H1 (cell line): ENCODE measurements at regions not wholly inside any gene's neighbourhood (a gene's known extent, or its start where the extent isn't known, plus 50 kb on each side); places are given as distances from the start of the nearest gene placed in this dataset.

Source experiments
- CTCF ChIA-PET: fragments of 300-600 bp; sonication (Branson Sonifier 250); formaldehyde crosslinking; loops from one replicate; lab custom pipeline; 2021; ENCODE audit not compliant: partially characterized antibody; lab: Charles Lee
- POLR2A ChIA-PET: fragments of 300-600 bp; sonication (Branson Sonifier 250); formaldehyde crosslinking; loops from one replicate; lab custom pipeline; 2021; ENCODE audit warnings: inconsistent platforms; ENCODE audit not compliant: partially characterized antibody; lab: Charles Lee
- DNase-seq, 2 experiments: peaks; one replicate each; pipeline versions ENCODE4 v3.0.0 to v3.0.0-alpha.2; 2010 to 2022; ENCODE audit warnings: low spot score in 2 of 2, low read depth in 1 of 2, mixed read lengths in 1 of 2
- FAIRE-seq: peaks from 2 replicates; lab custom pipeline; 2011; peaks lifted over from hg19 to GRCh38; lab: Jason Lieb, UNC
- H2AFZ ChIP-seq: 2 replicates; pipeline ENCODE4 v1.8.1; 2012; ENCODE audit warnings: low read length, inconsistent platforms
- H2AK5ac ChIP-seq: 2 replicates; pipeline ENCODE4 v1.6.1; 2013; ENCODE audit warnings: low read depth, low read length
- H2BK120ac ChIP-seq: replicated peaks from 2 replicates; pipeline ENCODE3; 2013; ENCODE audit warnings: low read depth, low read length, inconsistent platforms
- H2BK12ac ChIP-seq: 2 replicates; pipeline ENCODE4 v1.6.1; 2013; ENCODE audit warnings: low read depth, low read length
- H2BK15ac ChIP-seq: 2 replicates; pipeline ENCODE4 v1.6.1; 2013; ENCODE audit warnings: low read length
- H2BK20ac ChIP-seq: 2 replicates; pipeline ENCODE4 v1.6.1; 2013; ENCODE audit warnings: low read length
- H2BK5ac ChIP-seq: 2 replicates; pipeline ENCODE4 v1.6.1; 2013; ENCODE audit warnings: low read depth, low read length
- H3K14ac ChIP-seq: 2 replicates; pipeline ENCODE4 v1.6.1; 2013; ENCODE audit warnings: inconsistent platforms; ENCODE audit not compliant: insufficient read length
- H3K18ac ChIP-seq: 2 replicates; pipeline ENCODE4 v1.6.1; 2013; ENCODE audit warnings: low read length; ENCODE audit errors: extremely low read depth
- H3K23ac ChIP-seq: 2 replicates; pipeline ENCODE4 v1.6.1; 2013; ENCODE audit warnings: inconsistent platforms; ENCODE audit not compliant: insufficient read length
- H3K23me2 ChIP-seq: 2 replicates; pipeline ENCODE4 v1.6.1; 2013; ENCODE audit warnings: low read depth, low read length
- H3K27ac ChIP-seq: 2 replicates; pipeline ENCODE4 v1.6.1; 2011; ENCODE audit warnings: low read depth, low read length, inconsistent platforms
- H3K27me3 ChIP-seq, 4 experiments: replicated peaks in 1 of 4; 1 replicate in 1 of 4; 2 replicates in 3 of 4; pipeline versions ENCODE4 v1.6.1 to v1.8.1; 2011 to 2013; ENCODE audit warnings: low read length in 3 of 4, mild to moderate bottlenecking in 3 of 4, inconsistent platforms in 2 of 4, mixed read lengths in 2 of 4, moderate library complexity in 1 of 4; ENCODE audit not compliant: control insufficient read depth in 3 of 4, insufficient read depth in 3 of 4; ENCODE audit errors: extremely low read depth in 1 of 4
- H3K36me3 ChIP-seq, 4 experiments: 2 replicates each; pipeline versions ENCODE4 v1.6.1 to v1.8.1; 2011 to 2013; ENCODE audit warnings: mild to moderate bottlenecking in 4 of 4, low read length in 3 of 4, moderate library complexity in 2 of 4, control low read depth in 1 of 4, inconsistent platforms in 1 of 4; ENCODE audit not compliant: insufficient read depth in 4 of 4, control insufficient read depth in 2 of 4
- H3K4ac ChIP-seq: replicated peaks from 2 replicates; pipeline ENCODE3; 2013; ENCODE audit warnings: low read length, low read depth, mixed read lengths, inconsistent platforms; ENCODE audit not compliant: insufficient read length
- H3K4me1 ChIP-seq, 4 experiments: replicated peaks in 1 of 4; 1 replicate in 1 of 4; 2 replicates in 3 of 4; pipeline versions ENCODE4 v1.6.1 to v1.8.1; 2011 to 2013; ENCODE audit warnings: low read length in 3 of 4, inconsistent platforms in 2 of 4, mixed read lengths in 1 of 4; ENCODE audit not compliant: insufficient read depth in 4 of 4, control insufficient read depth in 3 of 4
- H3K4me2 ChIP-seq, 2 experiments: 2 replicates each; pipeline versions ENCODE4 v1.6.1 to v1.8.1; 2011 to 2013; ENCODE audit warnings: low read depth in 2 of 2, low read length in 2 of 2, control low read depth in 1 of 2, inconsistent platforms in 1 of 2, mild to moderate bottlenecking in 1 of 2; ENCODE audit not compliant: insufficient read depth in 1 of 2
- H3K4me3 ChIP-seq, 4 experiments: fragments of 200-600, 300-600 bp in 1 of 4; sonication (generic), shearing (Covaris generic), sonication (Bioruptor Twin) in 1 of 4; 2 replicates each; pipeline versions ENCODE4 v1.5.1 to v1.8.1; 2011 to 2016; ENCODE audit warnings: low read length in 4 of 4, low read depth in 3 of 4, control low read depth in 2 of 4, inconsistent platforms in 2 of 4, mild to moderate bottlenecking in 2 of 4, mixed read lengths in 1 of 4, moderate library complexity in 1 of 4; ENCODE audit not compliant: insufficient read depth in 2 of 4; ENCODE audit errors: extremely low read depth in 1 of 4
- H3K56ac ChIP-seq: replicated peaks from 2 replicates; pipeline ENCODE3; 2013; ENCODE audit warnings: low read depth, mild to moderate bottlenecking, mixed read lengths, low read length, inconsistent platforms; ENCODE audit not compliant: insufficient read length
- H3K79me1 ChIP-seq: 2 replicates; pipeline ENCODE4 v1.6.1; 2013; ENCODE audit warnings: low read depth, low read length, control low read depth
- H3K79me2 ChIP-seq, 2 experiments: 2 replicates each; pipeline versions ENCODE4 v1.6.1 to v1.8.1; 2012 to 2013; ENCODE audit warnings: low read length in 2 of 2, mild to moderate bottlenecking in 2 of 2, inconsistent platforms in 1 of 2; ENCODE audit not compliant: insufficient read depth in 2 of 2, control insufficient read depth in 1 of 2
- H3K9ac ChIP-seq, 4 experiments: replicated peaks in 1 of 4; 1 replicate in 1 of 4; 2 replicates in 3 of 4; pipeline versions ENCODE4 v1.6.1 to v1.8.1; 2011 to 2013; ENCODE audit warnings: low read depth in 3 of 4, low read length in 3 of 4, control low read depth in 2 of 4, mild to moderate bottlenecking in 2 of 4, moderate library complexity in 2 of 4, inconsistent platforms in 1 of 4; ENCODE audit errors: extremely low read depth in 1 of 4
- H3K9me3 ChIP-seq, 2 experiments: 2 replicates each; pipeline versions ENCODE4 v1.6.1 to v1.8.1; 2012 to 2013; ENCODE audit warnings: mild to moderate bottlenecking in 2 of 2, moderate library complexity in 2 of 2, control low read depth in 1 of 2, inconsistent platforms in 1 of 2, low read depth in 1 of 2, low read length in 1 of 2, mixed read lengths in 1 of 2; ENCODE audit not compliant: insufficient read depth in 2 of 2
- H4K20me1 ChIP-seq, 2 experiments: replicated peaks in 1 of 2; 2 replicates each; pipeline versions ENCODE3 to v1.8.1; 2011 to 2013; ENCODE audit warnings: inconsistent platforms in 2 of 2, low read length in 2 of 2, mild to moderate bottlenecking in 1 of 2; ENCODE audit not compliant: insufficient read depth in 2 of 2, control insufficient read depth in 1 of 2
- H4K5ac ChIP-seq: 2 replicates; pipeline ENCODE4 v1.6.1; 2013; ENCODE audit warnings: low read length, low read depth, mixed read lengths, inconsistent platforms; ENCODE audit not compliant: insufficient read length
- H4K8ac ChIP-seq: 2 replicates; pipeline ENCODE4 v1.8.0; 2013; ENCODE audit warnings: mild to moderate bottlenecking, moderate library complexity, low read length, inconsistent platforms; ENCODE audit not compliant: insufficient read depth; ENCODE audit errors: extremely low read depth
- H4K91ac ChIP-seq: replicated peaks from 2 replicates; pipeline ENCODE3; 2013; ENCODE audit warnings: low read length, mixed read lengths, inconsistent platforms; ENCODE audit not compliant: insufficient read length
- ASH2L ChIP-seq: fragments of 200-600, 300-600 bp; sonication (generic); IDR thresholded peaks from one replicate; pipeline ENCODE4 v1.7.1; 2017; ENCODE audit warnings: low read length
- SIX5 ChIP-seq: IDR thresholded peaks from 2 replicates; pipeline ENCODE4 v1.6.1; 2011; ENCODE audit warnings: mild to moderate bottlenecking, low read depth, low read length
- TCF12 ChIP-seq: IDR thresholded peaks from 2 replicates; pipeline ENCODE4 v1.6.1; 2011; ENCODE audit warnings: low read depth, mild to moderate bottlenecking, low read length
- WGBS, 2 experiments: shearing (Covaris generic) in 1 of 2; methylation state at CpG; one replicate each; pipeline versions ENCODE4 v1.1.6 to v1.1.7; 2013 to 2015; ENCODE audit warnings: low lambda C conversion rate in 2 of 2, mixed read lengths in 2 of 2, inconsistent platforms in 1 of 2, low coverage in 1 of 2, missing lambda C conversion rate in 1 of 2; ENCODE audit not compliant: insufficient replicate concordance in 2 of 2, insufficient coverage in 1 of 2, insufficient read length in 1 of 2; ENCODE audit errors: extremely low coverage in 1 of 2, missing lambda C conversion rate in 1 of 2; 5-methylcytosine and 5-hydroxymethylcytosine counted together
- TF ChIP-seq, protein P1 (sequence below), 3 experiments: IDR thresholded peaks; 1 replicate in 2 of 3; 2 replicates in 1 of 3; pipeline versions ENCODE4 v1.5.1 to v1.6.1; 2011; ENCODE audit warnings: low read length in 3 of 3, mild to moderate bottlenecking in 3 of 3, inconsistent platforms in 2 of 3, low read depth in 1 of 3, moderate library complexity in 1 of 3; ENCODE audit not compliant: insufficient read depth in 1 of 3; ENCODE audit errors: control extremely low read depth in 1 of 3

GRCh38 chr3:1998739-1999138 is 99.9 kb upstream of the CNTN4 start:
- H3K9me3 ChIP-seq = no peaks in the 10 kb centered on the region
- H4K8ac ChIP-seq = no peak overlapping the region
- no peaks in the 10 kb centered on the region for H4K20me1 ChIP-seq
- no peak overlapping the region for H3K4me2 ChIP-seq
- H3K4me1 ChIP-seq = no peaks in the 10 kb centered on the region
- H3K23me2 ChIP-seq = no peaks in the 10 kb centered on the region
- H2BK120ac ChIP-seq = no peak overlapping the region
- no peak overlapping the region for H3K18ac ChIP-seq
- no peak overlapping the region for H4K91ac ChIP-seq
- no peak overlapping the region for H2AFZ ChIP-seq
- H2BK15ac ChIP-seq = no peak overlapping the region
- ChIA-PET POLR2A (no interaction called here), CTCF (interaction anchor here (0.7 to 0.9 kb wide), 2 partner anchors 168 to 346 kb away, joined by 3 read pairs; no protein-coding TSS in a partner anchor)
- no peak overlapping the region for H3K14ac ChIP-seq
- H4K5ac ChIP-seq = no peak overlapping the region
- H3K27ac ChIP-seq = no peak overlapping the region
- no peak overlapping the region for H3K4ac ChIP-seq
- no peaks in the 10 kb centered on the region for H3K79me1 ChIP-seq
- H2BK5ac ChIP-seq = no peak overlapping the region
- H3K9ac ChIP-seq = no peak overlapping the region
- no peaks in the 10 kb centered on the region for H3K27me3 ChIP-seq
- DNase-seq = no peak
- no peak overlapping the region for H3K4me3 ChIP-seq
- no peak overlapping the region for H2BK12ac ChIP-seq
- no peak for FAIRE-seq
- H3K79me2 ChIP-seq = no peaks in the 10 kb centered on the region
- no peak overlapping the region for H2AK5ac ChIP-seq
- TF ChIP-seq SIX5 = no peak
- no peak for TF ChIP-seq ASH2L
- TF ChIP-seq TCF12 = no peak
- TF ChIP-seq, protein P1, sequence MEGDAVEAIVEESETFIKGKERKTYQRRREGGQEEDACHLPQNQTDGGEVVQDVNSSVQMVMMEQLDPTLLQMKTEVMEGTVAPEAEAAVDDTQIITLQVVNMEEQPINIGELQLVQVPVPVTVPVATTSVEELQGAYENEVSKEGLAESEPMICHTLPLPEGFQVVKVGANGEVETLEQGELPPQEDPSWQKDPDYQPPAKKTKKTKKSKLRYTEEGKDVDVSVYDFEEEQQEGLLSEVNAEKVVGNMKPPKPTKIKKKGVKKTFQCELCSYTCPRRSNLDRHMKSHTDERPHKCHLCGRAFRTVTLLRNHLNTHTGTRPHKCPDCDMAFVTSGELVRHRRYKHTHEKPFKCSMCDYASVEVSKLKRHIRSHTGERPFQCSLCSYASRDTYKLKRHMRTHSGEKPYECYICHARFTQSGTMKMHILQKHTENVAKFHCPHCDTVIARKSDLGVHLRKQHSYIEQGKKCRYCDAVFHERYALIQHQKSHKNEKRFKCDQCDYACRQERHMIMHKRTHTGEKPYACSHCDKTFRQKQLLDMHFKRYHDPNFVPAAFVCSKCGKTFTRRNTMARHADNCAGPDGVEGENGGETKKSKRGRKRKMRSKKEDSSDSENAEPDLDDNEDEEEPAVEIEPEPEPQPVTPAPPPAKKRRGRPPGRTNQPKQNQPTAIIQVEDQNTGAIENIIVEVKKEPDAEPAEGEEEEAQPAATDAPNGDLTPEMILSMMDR (IDR thresholded peaks at IDR 0.05; ENCODE audit: control extremely low read depth in 1 of 3, insufficient read depth in 1 of 3, low read depth in 1 of 3, low read length in 3 of 3) = no peak
- TF ChIP-seq, all 59 proteins: peak for 0
- H3K23ac ChIP-seq = no peak overlapping the region
- H3K36me3 ChIP-seq = no peaks in the 10 kb centered on the region
- no peak overlapping the region for H3K56ac ChIP-seq
- 95% methylated on average over 1 of the region's 1 CpG; no CpG with 5 or more reads in 1 of the 2 experiments for WGBS, 2 experiments
- H2BK20ac ChIP-seq = no peak overlapping the region
